DMS 273 (cell line): ENCODE measurements at regions not wholly inside any gene's neighbourhood (a gene's known extent, or its start where the extent isn't known, plus 50 kb on each side); places are given as distances from the start of the nearest gene placed in this dataset.
"Not testable (repeated sequence)": the region's sequence is repeated elsewhere in the genome, so short reads cannot be mapped to it uniquely, and the experiment has no call there.

ENCODE experiments used
- DNase-seq: peaks from one replicate; lab custom pipeline; 2025; ENCODE audit not compliant: unreplicated experiment; lab: John Stamatoyannopoulos, UW

- DNase-seq = no peak
These were observed 123.1 kb upstream of the PRMT8 start for GRCh38 chr12:3367750-3368444.

- no peak for DNase-seq
These were observed 120.0 kb upstream of the PRMT8 start for GRCh38 chr12:3371018-3371417.

- DNase-seq = no peak
These were observed 115.7 kb upstream of the PRMT8 start for GRCh38 chr12:3375326-3375725.

- DNase-seq = no peak
These were observed 114.1 kb upstream of the PRMT8 start for GRCh38 chr12:3376779-3377455.

- DNase-seq = no peak
These were observed 112.3 kb upstream of the PRMT8 start for GRCh38 chr12:3378655-3379054.

- DNase-seq = no peak
These were observed 111.9 kb upstream of the PRMT8 start for GRCh38 chr12:3379079-3379478.

- no peak for DNase-seq
These were observed 110.6 kb upstream of the PRMT8 start for GRCh38 chr12:3380200-3381043.

- DNase-seq = no peak
These were observed 109.7 kb upstream of the PRMT8 start for GRCh38 chr12:3381059-3382047.

GRCh38 chr12:3389986-3390385, 101.0 kb upstream of the PRMT8 start:
- no peak for DNase-seq

- DNase-seq = not testable (repeated sequence)
These were observed 93.4 kb upstream of the PRMT8 start for GRCh38 chr12:3397596-3397995.

GRCh38 chr12:3398196-3398789, 92.7 kb upstream of the PRMT8 start:
- DNase-seq = no peak

GRCh38 chr12:3405821-3406220, 85.2 kb upstream of the PRMT8 start:
- no peak for DNase-seq

- no peak for DNase-seq
These were observed 83.3 kb upstream of the PRMT8 start for GRCh38 chr12:3407723-3408122.

- DNase-seq = no peak
These were observed 81.3 kb upstream of the PRMT8 start for GRCh38 chr12:3409662-3410061.

GRCh38 chr12:3416159-3416558, 74.8 kb upstream of the PRMT8 start:
- no peak for DNase-seq

GRCh38 chr12:3416670-3417069, 74.3 kb upstream of the PRMT8 start:
- DNase-seq = no peak

- DNase-seq = no peak
These were observed 73.9 kb upstream of the PRMT8 start for GRCh38 chr12:3417113-3417512.

- DNase-seq = no peak
These were observed 73.0 kb upstream of the PRMT8 start for GRCh38 chr12:3417937-3418462.

GRCh38 chr12:3418609-3419390, 72.2 kb upstream of the PRMT8 start:
- DNase-seq = no peak
